Sigmoid colon (tissue), 4 donors: ENCODE measurements at regions not wholly inside any gene's neighbourhood (a gene's known extent, or its start where the extent isn't known, plus 50 kb on each side); places are given as distances from the start of the nearest gene placed in this dataset.

Experiments
- EP300 ChIP-seq, 4 donors: sonication (generic); formaldehyde crosslinking; IDR thresholded peaks; one replicate each; pipeline ENCODE4 v1.6.1; 2017; ENCODE audit warnings: antibody characterized with exemption in 4 of 4
- POLR2A ChIP-seq, 2 donors: fragments of 450-650 bp; IDR thresholded peaks; one replicate each; pipeline ENCODE4 v1.6.1; 2016; ENCODE audit warnings: antibody characterized with exemption in 2 of 2, mild to moderate bottlenecking in 2 of 2, moderate library complexity in 2 of 2
- POLR2AphosphoS5 ChIP-seq, 4 donors: sonication (generic); formaldehyde crosslinking; IDR thresholded peaks; one replicate each; pipeline ENCODE4 v1.6.1; 2017; ENCODE audit warnings: antibody characterized with exemption in 4 of 4
- TF ChIP-seq, protein P1 (sequence below), 4 experiments: fragments of 450-650 bp in 3 of 4; fragments of 200-600 bp in 1 of 4; IDR thresholded peaks; one replicate each; pipeline ENCODE4 v1.5.1; 2016 to 2019; ENCODE audit warnings: antibody characterized with exemption in 4 of 4, mild to moderate bottlenecking in 3 of 4, moderate library complexity in 2 of 4

DNA sequence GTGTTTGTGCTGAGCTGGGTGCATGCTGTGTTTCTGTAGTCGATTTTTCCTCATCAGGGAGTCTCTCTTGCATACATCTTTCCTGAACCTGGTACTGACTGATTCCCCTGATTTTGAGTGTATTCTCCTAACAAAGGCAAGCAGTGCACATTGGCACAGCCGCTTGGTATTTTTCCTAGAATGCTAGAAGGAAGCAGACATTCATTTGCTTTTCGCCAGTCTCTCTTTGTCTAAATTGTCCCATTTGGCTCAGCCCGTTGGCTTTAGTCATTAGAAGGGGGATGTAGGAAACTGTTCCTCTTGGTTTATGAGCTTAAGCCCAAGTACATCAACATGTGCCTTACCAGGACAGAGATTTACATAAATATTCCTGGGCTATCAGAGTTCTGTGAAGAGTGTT lies 266.1 kb upstream of the TMTC4 start:
- TF ChIP-seq, protein P1, sequence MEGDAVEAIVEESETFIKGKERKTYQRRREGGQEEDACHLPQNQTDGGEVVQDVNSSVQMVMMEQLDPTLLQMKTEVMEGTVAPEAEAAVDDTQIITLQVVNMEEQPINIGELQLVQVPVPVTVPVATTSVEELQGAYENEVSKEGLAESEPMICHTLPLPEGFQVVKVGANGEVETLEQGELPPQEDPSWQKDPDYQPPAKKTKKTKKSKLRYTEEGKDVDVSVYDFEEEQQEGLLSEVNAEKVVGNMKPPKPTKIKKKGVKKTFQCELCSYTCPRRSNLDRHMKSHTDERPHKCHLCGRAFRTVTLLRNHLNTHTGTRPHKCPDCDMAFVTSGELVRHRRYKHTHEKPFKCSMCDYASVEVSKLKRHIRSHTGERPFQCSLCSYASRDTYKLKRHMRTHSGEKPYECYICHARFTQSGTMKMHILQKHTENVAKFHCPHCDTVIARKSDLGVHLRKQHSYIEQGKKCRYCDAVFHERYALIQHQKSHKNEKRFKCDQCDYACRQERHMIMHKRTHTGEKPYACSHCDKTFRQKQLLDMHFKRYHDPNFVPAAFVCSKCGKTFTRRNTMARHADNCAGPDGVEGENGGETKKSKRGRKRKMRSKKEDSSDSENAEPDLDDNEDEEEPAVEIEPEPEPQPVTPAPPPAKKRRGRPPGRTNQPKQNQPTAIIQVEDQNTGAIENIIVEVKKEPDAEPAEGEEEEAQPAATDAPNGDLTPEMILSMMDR (IDR thresholded peaks at IDR 0.05), result no peak
- no peak for TF ChIP-seq POLR2A (IDR thresholded peaks at IDR 0.05)
- TF ChIP-seq POLR2AphosphoS5 (IDR thresholded peaks at IDR 0.05), result no peak
- TF ChIP-seq EP300 (IDR thresholded peaks at IDR 0.05), result no peak
